ENCODE measurements at regions not wholly inside any gene's neighbourhood (a gene's known extent, or its start where the extent isn't known, plus 50 kb on each side); places are given as distances from the start of the nearest gene placed in this dataset.

DNA sequence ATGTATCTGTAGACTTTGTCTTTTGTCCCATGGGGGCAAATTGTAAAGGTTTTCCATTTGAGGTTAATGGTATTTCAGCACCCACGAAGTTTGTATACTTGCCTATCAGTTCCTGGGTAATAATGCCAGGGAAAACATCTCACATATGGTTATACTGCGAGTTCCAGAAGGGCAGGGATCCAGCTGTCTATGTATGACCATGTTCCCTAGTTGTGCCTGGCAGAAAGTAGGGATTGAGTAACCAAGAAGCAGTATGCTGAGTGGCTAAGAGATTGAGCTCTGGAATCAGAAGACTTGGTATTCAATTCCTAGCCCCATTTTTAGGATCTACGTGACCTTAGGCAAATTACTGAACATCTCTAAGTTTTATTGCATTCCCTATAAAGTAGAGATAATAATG lies 173.2 kb upstream of the PWP1 start:
- Histone ChIP-seq H3K9ac (ENCODE audit: low read depth, low read length, poor library complexity, severe bottlenecking) (no peak overlapping the region), H3K4me2 (ENCODE audit: low read depth, low read length, poor library complexity, severe bottlenecking) (no peak overlapping the region), H3K79me2 (ENCODE audit: insufficient read depth, low read length) (no peaks in the 10 kb centered on the region), H3K4me1 (ENCODE audit: insufficient read depth, low read length, poor library complexity, severe bottlenecking) (peaks cover 12% of the 10 kb centered on the region), H4K20me1 (ENCODE audit: insufficient read depth, low read length, poor library complexity, severe bottlenecking) (no peaks in the 10 kb centered on the region), H3K36me3 (ENCODE audit: insufficient read depth, low read length) (no peaks in the 10 kb centered on the region), H3K9me2 (replicated peaks; ENCODE audit: low read depth, low read length) (no peaks in the 10 kb centered on the region), H2AFZ (ENCODE audit: low read length) (no peak overlapping the region), H3K4me3 (ENCODE audit: low read length, poor library complexity, severe bottlenecking) (no peak overlapping the region), H3K9me3 (ENCODE audit: insufficient read depth, low read depth, low read length) (no peaks in the 10 kb centered on the region), H3K27me3 (ENCODE audit: insufficient read depth, low read length, poor library complexity, severe bottlenecking) (no peaks in the 10 kb centered on the region), H3F3A (ENCODE audit: low read depth) (no peaks in the 10 kb centered on the region; the same call in 1 of the 2 replicates)
- TF ChIP-seq EZH2phosphoT487 (IDR thresholded peaks at IDR 0.05; ENCODE audit: borderline replicate concordance): no peak
- TF ChIP-seq, protein P1, sequence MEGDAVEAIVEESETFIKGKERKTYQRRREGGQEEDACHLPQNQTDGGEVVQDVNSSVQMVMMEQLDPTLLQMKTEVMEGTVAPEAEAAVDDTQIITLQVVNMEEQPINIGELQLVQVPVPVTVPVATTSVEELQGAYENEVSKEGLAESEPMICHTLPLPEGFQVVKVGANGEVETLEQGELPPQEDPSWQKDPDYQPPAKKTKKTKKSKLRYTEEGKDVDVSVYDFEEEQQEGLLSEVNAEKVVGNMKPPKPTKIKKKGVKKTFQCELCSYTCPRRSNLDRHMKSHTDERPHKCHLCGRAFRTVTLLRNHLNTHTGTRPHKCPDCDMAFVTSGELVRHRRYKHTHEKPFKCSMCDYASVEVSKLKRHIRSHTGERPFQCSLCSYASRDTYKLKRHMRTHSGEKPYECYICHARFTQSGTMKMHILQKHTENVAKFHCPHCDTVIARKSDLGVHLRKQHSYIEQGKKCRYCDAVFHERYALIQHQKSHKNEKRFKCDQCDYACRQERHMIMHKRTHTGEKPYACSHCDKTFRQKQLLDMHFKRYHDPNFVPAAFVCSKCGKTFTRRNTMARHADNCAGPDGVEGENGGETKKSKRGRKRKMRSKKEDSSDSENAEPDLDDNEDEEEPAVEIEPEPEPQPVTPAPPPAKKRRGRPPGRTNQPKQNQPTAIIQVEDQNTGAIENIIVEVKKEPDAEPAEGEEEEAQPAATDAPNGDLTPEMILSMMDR (conservative IDR thresholded peaks at IDR 0.05; ENCODE audit: low read length): no peak

DNA sequence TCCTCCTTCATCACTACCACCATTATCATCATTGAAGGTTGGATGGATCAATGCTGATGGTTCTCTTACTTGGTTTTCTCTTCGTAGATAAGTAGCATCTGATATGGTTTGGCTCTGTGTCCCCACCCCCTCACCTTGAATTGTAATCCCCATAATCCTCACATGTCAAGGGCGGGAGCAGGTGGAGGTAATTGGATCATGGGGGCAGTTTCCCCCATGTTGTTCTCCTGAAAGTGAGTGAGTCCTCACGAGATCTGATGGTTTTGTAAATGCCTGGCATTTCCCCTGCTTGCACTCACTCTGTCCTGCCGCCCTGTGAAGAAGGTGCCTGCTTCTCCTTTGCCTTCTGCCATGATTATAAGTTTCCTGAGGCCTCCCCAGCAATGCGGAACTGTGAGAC lies 172.4 kb upstream of the PWP1 start:
- Histone ChIP-seq H3K4me2 (ENCODE audit: low read depth, low read length, poor library complexity, severe bottlenecking) (no peak overlapping the region), H3K9me3 (ENCODE audit: insufficient read depth, low read depth, low read length) (no peaks in the 10 kb centered on the region), H3K9ac (ENCODE audit: low read depth, low read length, poor library complexity, severe bottlenecking) (no peak overlapping the region), H4K20me1 (ENCODE audit: insufficient read depth, low read length, poor library complexity, severe bottlenecking) (no peaks in the 10 kb centered on the region), H3K4me1 (ENCODE audit: insufficient read depth, low read length, poor library complexity, severe bottlenecking) (peaks cover 12% of the 10 kb centered on the region), H3K4me3 (ENCODE audit: low read length, poor library complexity, severe bottlenecking) (no peak overlapping the region), H2AFZ (ENCODE audit: low read length) (no peak overlapping the region), H3K79me2 (ENCODE audit: insufficient read depth, low read length) (no peaks in the 10 kb centered on the region), H3F3A (ENCODE audit: low read depth) (no peaks in the 10 kb centered on the region; the same call in 1 of the 2 replicates), H3K9me2 (replicated peaks; ENCODE audit: low read depth, low read length) (no peaks in the 10 kb centered on the region), H3K36me3 (ENCODE audit: insufficient read depth, low read length) (no peaks in the 10 kb centered on the region), H3K27me3 (ENCODE audit: insufficient read depth, low read length, poor library complexity, severe bottlenecking) (no peaks in the 10 kb centered on the region)
- no peak for TF ChIP-seq EZH2phosphoT487 (IDR thresholded peaks at IDR 0.05; ENCODE audit: borderline replicate concordance)
- TF ChIP-seq, protein P1 (conservative IDR thresholded peaks at IDR 0.05; ENCODE audit: low read length): no peak

DNA sequence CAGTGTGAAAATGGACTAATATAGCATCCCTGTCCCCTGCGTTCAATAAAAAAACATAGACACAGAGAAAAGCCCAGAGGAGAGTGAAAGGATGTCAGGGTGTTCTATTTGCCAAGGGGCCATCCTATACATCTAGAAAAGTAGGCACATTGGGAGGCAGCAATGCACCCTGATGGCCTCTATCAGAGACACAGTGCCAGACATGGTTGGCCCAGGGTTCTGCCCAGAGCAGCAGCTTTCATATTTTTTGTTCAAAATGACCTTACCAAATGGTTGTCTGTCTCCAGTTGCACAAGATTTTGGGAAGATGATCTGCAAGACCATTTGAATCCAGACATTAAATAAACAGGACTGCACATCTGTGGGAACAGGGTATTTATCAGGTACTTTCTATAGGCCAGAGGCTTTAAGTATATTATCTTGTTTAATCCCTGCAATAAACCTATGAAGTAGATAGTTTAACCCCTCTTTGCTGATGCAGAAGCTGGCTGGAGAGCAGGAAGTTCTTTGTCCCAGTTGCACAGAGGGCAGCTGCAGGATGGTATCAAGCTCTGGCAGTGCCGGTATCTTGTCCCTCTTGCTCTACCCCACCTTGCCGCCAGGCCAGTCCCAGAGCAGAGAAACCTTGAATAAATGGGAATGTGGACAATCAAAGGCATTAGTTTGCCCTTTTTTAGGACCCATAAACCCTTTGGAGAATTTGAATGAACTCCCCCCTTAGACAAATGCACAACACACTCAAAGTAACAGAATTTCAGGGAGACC lies 171.8 kb upstream of the PWP1 start:
- H2AFZ ChIP-seq (ENCODE audit: low read length): no peak overlapping the region
- H3K4me3 ChIP-seq (ENCODE audit: low read length, poor library complexity, severe bottlenecking): no peak overlapping the region
- no peaks in the 10 kb centered on the region for H3K9me3 ChIP-seq (ENCODE audit: insufficient read depth, low read depth, low read length)
- H3K79me2 ChIP-seq (ENCODE audit: insufficient read depth, low read length): no peaks in the 10 kb centered on the region
- H3K4me1 ChIP-seq (ENCODE audit: insufficient read depth, low read length, poor library complexity, severe bottlenecking): peaks cover 12% of the 10 kb centered on the region
- H3K27me3 ChIP-seq (ENCODE audit: insufficient read depth, low read length, poor library complexity, severe bottlenecking): no peaks in the 10 kb centered on the region
- H3K4me2 ChIP-seq (ENCODE audit: low read depth, low read length, poor library complexity, severe bottlenecking): no peak overlapping the region
- TF ChIP-seq, protein P1 (conservative IDR thresholded peaks at IDR 0.05; ENCODE audit: low read length): no peak
- no peaks in the 10 kb centered on the region for H3K36me3 ChIP-seq (ENCODE audit: insufficient read depth, low read length)
- H3F3A ChIP-seq (ENCODE audit: low read depth): no peaks in the 10 kb centered on the region; the same call in 1 of the 2 replicates
- no peaks in the 10 kb centered on the region for H4K20me1 ChIP-seq (ENCODE audit: insufficient read depth, low read length, poor library complexity, severe bottlenecking)
- no peak overlapping the region for H3K9ac ChIP-seq (ENCODE audit: low read depth, low read length, poor library complexity, severe bottlenecking)
- no peaks in the 10 kb centered on the region for H3K9me2 ChIP-seq (replicated peaks; ENCODE audit: low read depth, low read length)
